ENCODE measurements at regions not wholly inside any gene's neighbourhood (a gene's known extent, or its start where the extent isn't known, plus 50 kb on each side); places are given as distances from the start of the nearest gene placed in this dataset.

- DNase-seq = no peak
Observed at GRCh38 chr14:95380350-95381042, 60.8 kb upstream of the CLMN start.

- DNase-seq = no peak
Observed at GRCh38 chr14:95379634-95380033, 59.9 kb upstream of the CLMN start.

- no peak for DNase-seq
Observed at GRCh38 chr14:95375539-95376109, 55.9 kb upstream of the CLMN start.

- no peak for DNase-seq
Observed at GRCh38 chr14:95374239-95374997, 54.7 kb upstream of the CLMN start.

- no peak for DNase-seq
Observed at GRCh38 chr14:95370076-95370475, 50.4 kb upstream of the CLMN start.
